ENCODE measurements at regions not wholly inside any gene's neighbourhood (a gene's known extent, or its start where the extent isn't known, plus 50 kb on each side); places are given as distances from the start of the nearest gene placed in this dataset.
A peak's percentile ranks its signal among the peaks of the same experiment; 100 is the strongest.

- DNase-seq = no peak
- in situ Hi-C loops (cut with HindIII; ENCODE audit: low pct_ligation_motif_present, low pct_unique_long_range_greater_than_20kb, low sequenced_read_pairs) = no loop called here
Measured at GRCh38 chr1:86235852-86236251, 79.3 kb upstream of the COL24A1 start.

- in situ Hi-C loops (cut with HindIII; ENCODE audit: low pct_ligation_motif_present, low pct_unique_long_range_greater_than_20kb, low sequenced_read_pairs) = no loop called here
- no peak for DNase-seq
Measured at GRCh38 chr1:86233403-86233802, 76.8 kb upstream of the COL24A1 start.

DNA sequence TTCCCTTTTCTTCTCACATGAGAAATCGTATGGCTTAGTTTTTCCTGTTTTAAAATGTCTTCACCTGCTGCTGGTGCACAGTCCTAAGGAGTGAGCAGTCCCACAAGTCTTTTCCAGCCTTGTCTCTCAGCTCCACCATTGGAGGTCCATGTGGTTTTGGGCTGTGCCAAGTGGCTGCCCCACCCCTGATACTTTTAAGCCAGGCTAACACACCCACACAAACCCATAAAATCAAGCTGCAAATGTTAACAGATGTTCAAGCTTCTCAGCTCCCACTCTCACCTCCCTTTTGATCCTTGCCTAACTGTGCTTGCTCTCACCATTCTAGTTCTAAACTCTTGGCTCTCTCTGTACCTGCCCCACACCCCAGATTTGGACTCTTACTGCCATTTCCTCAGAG is 74.5 kb upstream of the COL24A1 start:
- DNase-seq = no peak
- in situ Hi-C loops (cut with HindIII; ENCODE audit: low pct_ligation_motif_present, low pct_unique_long_range_greater_than_20kb, low sequenced_read_pairs) = no loop called here

- DNase-seq = no peak
- in situ Hi-C loops (cut with HindIII; ENCODE audit: low pct_ligation_motif_present, low pct_unique_long_range_greater_than_20kb, low sequenced_read_pairs) = no loop called here
Measured at GRCh38 chr1:86229405-86229975, 72.9 kb upstream of the COL24A1 start.

- no peak for DNase-seq
- in situ Hi-C loops (cut with HindIII; ENCODE audit: low pct_ligation_motif_present, low pct_unique_long_range_greater_than_20kb, low sequenced_read_pairs) = no loop called here
Measured at GRCh38 chr1:86228546-86228945, 72.0 kb upstream of the COL24A1 start.

- in situ Hi-C loops (cut with HindIII; ENCODE audit: low pct_ligation_motif_present, low pct_unique_long_range_greater_than_20kb, low sequenced_read_pairs) = no loop called here
- no peak for DNase-seq
Measured at GRCh38 chr1:86227026-86227425, 70.5 kb upstream of the COL24A1 start.

- in situ Hi-C loops (cut with HindIII; ENCODE audit: low pct_ligation_motif_present, low pct_unique_long_range_greater_than_20kb, low sequenced_read_pairs) = no loop called here
Measured at GRCh38 chr1:86226204-86226603, 69.6 kb upstream of the COL24A1 start.

DNA sequence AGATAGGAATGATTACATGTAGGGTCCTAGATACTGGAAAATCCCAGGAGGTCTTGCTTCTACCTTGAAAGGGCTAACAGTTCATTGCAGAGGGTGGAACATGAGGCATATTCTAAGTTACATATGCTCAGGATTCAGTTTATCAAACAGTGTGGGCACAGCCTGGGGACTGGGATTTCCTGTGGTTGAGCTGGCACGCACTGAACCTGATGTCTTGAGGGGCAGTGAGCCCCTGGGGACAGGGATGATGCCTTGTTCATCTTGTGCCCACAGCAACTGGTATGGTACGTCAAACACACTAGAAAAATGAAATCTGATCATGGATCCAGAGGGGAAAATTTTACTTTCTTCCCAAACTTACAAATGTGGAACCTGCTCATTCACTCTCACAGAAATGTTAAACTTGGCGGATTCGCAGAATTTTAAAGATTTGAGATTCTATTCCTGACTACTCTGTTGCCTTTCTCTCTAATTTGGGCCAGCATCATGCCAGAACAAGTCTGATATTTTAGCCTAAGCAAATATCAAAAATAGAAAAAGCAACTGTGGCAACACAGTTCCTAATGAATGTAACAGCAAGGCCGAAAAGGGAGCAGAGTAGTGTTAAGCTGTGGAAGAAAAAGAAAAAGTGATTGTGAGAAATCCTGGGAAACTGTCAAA is 68.2 kb upstream of the COL24A1 start:
- in situ Hi-C loops (cut with HindIII; ENCODE audit: low pct_ligation_motif_present, low pct_unique_long_range_greater_than_20kb, low sequenced_read_pairs) = no loop called here

More at GRCh38 chr1:86226204-86226603, 69.6 kb upstream of the COL24A1 start:
- no peak for DNase-seq

GRCh38 chr1:86218859-86219258 is 62.3 kb upstream of the COL24A1 start:
- DNase-seq = no peak
- in situ Hi-C loops (cut with HindIII; ENCODE audit: low pct_ligation_motif_present, low pct_unique_long_range_greater_than_20kb, low sequenced_read_pairs) = no loop called here

More for the DNA sequence above, 68.2 kb upstream of the COL24A1 start:
- no peak for DNase-seq

DNA sequence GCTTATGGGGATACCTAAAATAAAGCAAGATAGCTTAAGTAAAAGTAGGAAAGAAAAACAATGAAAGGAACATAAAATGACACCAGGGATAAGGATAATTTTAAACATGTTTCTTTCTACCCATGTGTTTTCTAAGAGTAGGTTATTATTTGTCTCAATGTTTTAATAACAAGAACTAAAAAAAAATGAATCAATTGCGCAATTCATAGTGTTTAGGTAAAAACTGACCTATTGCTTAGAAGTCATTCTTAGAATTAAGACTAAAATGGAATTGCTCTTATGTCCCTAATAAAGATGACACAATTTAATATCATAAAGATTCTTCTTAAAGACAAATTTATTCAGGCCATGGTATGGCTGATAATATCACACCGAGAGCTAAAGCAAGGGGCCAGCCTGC is 58.0 kb upstream of the COL24A1 start:
- DNase-seq = no peak
- in situ Hi-C loops (cut with HindIII; ENCODE audit: low pct_ligation_motif_present, low pct_unique_long_range_greater_than_20kb, low sequenced_read_pairs) = no loop called here

GRCh38 chr1:86209346-86209745 is 52.8 kb upstream of the COL24A1 start:
- in situ Hi-C loops (cut with HindIII; ENCODE audit: low pct_ligation_motif_present, low pct_unique_long_range_greater_than_20kb, low sequenced_read_pairs) = no loop called here
- DNase-seq = no peak

GRCh38 chr1:86207323-86207722 is 50.8 kb upstream of the COL24A1 start:
- peak; percentile 78 for DNase-seq
- in situ Hi-C loops (cut with HindIII; ENCODE audit: low pct_ligation_motif_present, low pct_unique_long_range_greater_than_20kb, low sequenced_read_pairs) = no loop called here
